ENCODE measurements at regions not wholly inside any gene's neighbourhood (a gene's known extent, or its start where the extent isn't known, plus 50 kb on each side); places are given as distances from the start of the nearest gene placed in this dataset.

GRCh38 chr13:85445534-85445933, 353.7 kb downstream of the SLITRK6 start:
- DNase-seq = no peak

- no peak for DNase-seq
These were observed 357.2 kb downstream of the SLITRK6 start for GRCh38 chr13:85441975-85442374.

GRCh38 chr13:85441364-85441763, 357.9 kb downstream of the SLITRK6 start:
- DNase-seq = no peak

GRCh38 chr13:85436029-85436428, 363.2 kb downstream of the SLITRK6 start:
- no peak for DNase-seq

GRCh38 chr13:85434927-85435326, 364.3 kb downstream of the SLITRK6 start:
- no peak for DNase-seq

- no peak for DNase-seq
These were observed 366.3 kb downstream of the SLITRK6 start for GRCh38 chr13:85432881-85433280.

GRCh38 chr13:85431720-85432119, 367.5 kb downstream of the SLITRK6 start:
- DNase-seq = no peak

GRCh38 chr13:85430216-85430794, 368.9 kb downstream of the SLITRK6 start:
- no peak for DNase-seq

GRCh38 chr13:85427416-85427815, 371.8 kb downstream of the SLITRK6 start:
- DNase-seq = no peak

- no peak for DNase-seq
These were observed 379.1 kb downstream of the SLITRK6 start for GRCh38 chr13:85420136-85420535.

- DNase-seq = no peak
These were observed 379.6 kb downstream of the SLITRK6 start for GRCh38 chr13:85419611-85420010.

- no peak for DNase-seq
These were observed 381.4 kb downstream of the SLITRK6 start for GRCh38 chr13:85417807-85418206.

GRCh38 chr13:85413664-85414063, 385.6 kb downstream of the SLITRK6 start:
- no peak for DNase-seq

GRCh38 chr13:85412448-85412847, 386.8 kb downstream of the SLITRK6 start:
- no peak for DNase-seq

GRCh38 chr13:85411591-85411990, 387.6 kb downstream of the SLITRK6 start:
- DNase-seq = no peak

GRCh38 chr13:85408415-85408814, 390.8 kb downstream of the SLITRK6 start:
- no peak for DNase-seq

- DNase-seq = no peak
These were observed 392.8 kb downstream of the SLITRK6 start for GRCh38 chr13:85406269-85406975.

GRCh38 chr13:85405316-85405897, 393.8 kb downstream of the SLITRK6 start:
- no peak for DNase-seq

- no peak for DNase-seq
These were observed 412.8 kb downstream of the SLITRK6 start for GRCh38 chr13:85386424-85386823.

GRCh38 chr13:85383291-85383690, 415.9 kb downstream of the SLITRK6 start:
- no peak for DNase-seq

GRCh38 chr13:85381082-85381481, 418.1 kb downstream of the SLITRK6 start:
- DNase-seq = no peak

- DNase-seq = no peak
These were observed 419.2 kb downstream of the SLITRK6 start for GRCh38 chr13:85379991-85380390.

- no peak for DNase-seq
These were observed 419.8 kb downstream of the SLITRK6 start for GRCh38 chr13:85379433-85379832.

GRCh38 chr13:85377783-85378182, 421.4 kb downstream of the SLITRK6 start:
- no peak for DNase-seq
